ENCODE measurements at regions not wholly inside any gene's neighbourhood (a gene's known extent, or its start where the extent isn't known, plus 50 kb on each side); places are given as distances from the start of the nearest gene placed in this dataset.
"Not testable (repeated sequence)": the region's sequence is repeated elsewhere in the genome, so short reads cannot be mapped to it uniquely, and the experiment has no call there.

DNA sequence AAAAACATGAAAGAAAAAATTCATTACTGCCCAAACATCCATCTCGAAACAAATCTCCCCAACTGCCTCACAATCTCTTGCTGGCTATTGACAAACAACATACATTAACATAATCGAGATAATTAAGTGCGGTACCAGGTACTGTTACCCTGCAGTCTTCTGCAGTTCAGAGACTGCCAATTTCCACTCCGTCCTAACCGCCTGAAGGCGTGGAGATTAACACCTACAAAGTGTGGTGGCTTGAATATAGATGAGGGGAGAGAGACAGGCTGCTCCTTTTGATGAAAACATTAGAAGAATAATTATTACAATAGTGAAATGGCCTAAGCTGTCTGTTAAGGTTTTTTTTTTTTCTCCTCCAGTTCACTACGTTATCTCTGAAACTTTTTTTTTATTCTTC, 258.9 kb upstream of the SOX4 start:
- DNase-seq (ENCODE audit: low read depth) = no peak

GRCh38 chr6:21335591-21335990, 258.0 kb upstream of the SOX4 start:
- DNase-seq (ENCODE audit: low read depth) = no peak

DNA sequence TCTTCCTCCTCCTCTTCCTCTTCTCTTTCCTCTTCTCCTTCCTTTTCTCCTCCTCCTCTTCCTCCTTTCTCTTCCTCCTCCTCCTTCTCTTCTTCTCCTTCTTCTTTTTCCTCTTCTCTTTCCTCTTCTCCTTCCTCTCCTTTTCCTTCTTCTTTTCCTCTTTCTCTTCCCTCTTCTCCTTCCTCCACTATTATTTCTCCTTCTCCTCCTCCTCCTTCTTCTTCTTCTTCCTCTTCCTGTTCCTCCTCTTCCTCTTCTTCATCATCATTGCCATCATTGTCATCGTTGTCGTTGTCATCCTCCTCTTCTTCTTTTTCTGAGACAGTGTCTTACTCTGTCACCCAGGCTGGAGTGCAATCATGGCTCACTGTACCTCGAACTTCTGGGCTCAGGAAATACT, 256.3 kb upstream of the SOX4 start:
- DNase-seq (ENCODE audit: low read depth) = no peak

GRCh38 chr6:21340573-21340972, 253.0 kb upstream of the SOX4 start:
- DNase-seq (ENCODE audit: low read depth) = no peak

DNA sequence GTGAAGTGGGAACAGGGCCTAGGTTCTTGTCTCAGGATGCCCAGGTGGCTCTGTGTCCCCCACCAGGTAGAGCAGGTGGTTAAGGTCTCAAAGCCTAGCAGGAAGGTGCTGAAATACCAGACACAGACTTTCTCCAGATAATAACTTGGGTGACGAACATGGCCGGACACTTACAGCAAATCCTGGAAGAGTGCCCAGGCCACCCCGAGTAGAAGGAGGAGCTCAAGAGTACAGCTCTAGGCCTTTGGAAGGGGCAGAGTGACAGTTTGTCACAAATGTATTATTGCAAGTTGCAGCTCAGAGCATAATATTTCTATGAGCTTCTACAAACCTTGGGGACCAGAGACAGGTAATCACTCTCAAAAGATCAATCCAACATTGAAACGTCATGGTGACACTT, 251.6 kb upstream of the SOX4 start:
- no peak for DNase-seq (ENCODE audit: low read depth)

DNA sequence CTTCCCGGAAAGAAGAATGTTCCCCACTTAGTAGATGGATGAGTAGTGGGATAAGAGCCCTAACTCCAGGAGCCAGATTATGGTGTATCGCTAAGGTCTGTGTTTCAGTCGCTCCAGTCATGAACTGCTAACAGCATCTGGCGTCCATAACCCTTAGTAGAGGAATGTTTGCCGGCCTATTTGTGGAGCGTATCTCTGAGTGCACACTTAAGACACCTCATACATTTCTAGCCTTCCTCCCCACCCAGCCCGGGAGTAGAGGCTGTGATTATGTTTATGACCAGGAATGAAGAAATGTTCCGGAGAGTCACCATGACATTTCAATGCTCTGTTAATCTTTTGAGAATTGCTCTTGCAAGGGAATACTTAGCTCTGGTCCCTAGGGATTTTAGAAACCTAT, 251.1 kb upstream of the SOX4 start:
- no peak for DNase-seq (ENCODE audit: low read depth)

DNA sequence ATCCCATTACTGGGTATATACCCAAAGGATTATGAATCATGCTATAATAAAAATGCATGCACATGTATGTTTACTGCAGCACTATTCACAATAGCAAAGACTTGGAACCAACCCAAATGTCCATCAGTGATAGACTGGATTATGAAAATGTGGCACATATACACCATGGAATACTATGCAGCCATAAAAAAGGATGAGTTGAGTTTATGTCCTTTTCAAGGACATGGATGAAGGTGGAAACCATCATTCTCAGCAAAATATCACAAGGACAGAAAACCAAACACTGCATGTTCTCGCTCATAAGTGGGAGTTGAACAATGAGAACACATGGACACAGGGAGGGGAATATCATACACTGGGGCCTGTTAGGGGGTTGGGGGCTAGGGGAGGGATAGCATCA, 247.8 kb upstream of the SOX4 start:
- DNase-seq (ENCODE audit: low read depth) = not testable (repeated sequence)

GRCh38 chr6:21348146-21348503, 245.4 kb upstream of the SOX4 start:
- no peak for DNase-seq (ENCODE audit: low read depth)

DNA sequence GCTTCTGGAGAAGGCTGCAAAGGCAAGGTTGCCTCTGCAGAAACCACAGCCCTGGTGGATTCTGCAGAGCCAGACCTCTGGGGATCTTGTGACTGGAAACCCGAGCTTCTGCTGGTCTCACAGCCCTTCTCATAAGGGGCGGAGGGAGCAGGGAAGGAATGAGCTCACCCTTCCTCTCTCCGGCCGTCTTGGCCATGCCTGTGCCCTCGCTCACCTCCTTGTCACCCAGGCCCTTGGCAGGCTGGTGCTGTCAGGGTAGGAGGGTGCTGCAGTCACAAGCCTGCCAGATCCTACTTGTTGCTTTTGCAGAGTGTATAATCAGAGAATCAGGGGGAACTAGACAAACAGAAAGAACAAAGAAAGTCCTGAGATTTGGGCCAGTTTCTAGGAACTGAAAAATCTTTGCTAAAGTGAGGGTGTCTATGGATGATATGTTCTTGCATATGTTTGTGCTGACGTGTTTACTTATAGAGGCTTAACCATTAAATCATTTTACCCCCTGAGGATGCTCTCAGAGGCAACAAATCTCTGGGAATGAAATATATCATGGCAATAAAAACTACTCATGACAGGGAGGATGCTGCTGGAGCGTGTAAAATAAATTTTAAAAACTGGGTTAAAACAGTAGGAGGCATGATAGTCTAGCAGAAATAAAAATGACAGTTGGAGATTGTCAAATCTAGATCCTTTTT, 244.9 kb upstream of the SOX4 start:
- DNase-seq (ENCODE audit: low read depth) = peak; percentile 86

- DNase-seq (ENCODE audit: low read depth) = no peak
Measured at GRCh38 chr6:21349834-21350233, 243.7 kb upstream of the SOX4 start.

DNA sequence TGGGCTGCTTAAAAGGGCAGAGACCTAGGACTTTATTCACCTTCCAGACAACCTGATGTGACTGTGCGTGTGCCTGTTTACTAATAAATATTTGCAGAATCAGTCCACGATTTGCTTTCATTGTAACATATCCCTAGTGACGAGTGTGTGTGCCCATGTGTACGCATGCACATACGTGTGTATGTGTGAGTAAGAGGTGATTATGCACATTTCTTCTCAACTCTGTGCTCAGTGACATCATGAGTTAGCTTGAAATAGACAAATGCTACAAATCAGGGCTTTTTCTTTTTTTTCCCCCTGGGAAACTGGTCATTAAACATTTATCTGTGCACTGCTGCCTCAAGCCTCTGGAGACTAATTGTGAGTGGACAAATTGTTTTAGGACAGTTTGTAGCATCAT, 242.6 kb upstream of the SOX4 start:
- no peak for DNase-seq (ENCODE audit: low read depth)

GRCh38 chr6:21352131-21352530, 241.4 kb upstream of the SOX4 start:
- no peak for DNase-seq (ENCODE audit: low read depth)

GRCh38 chr6:21354805-21355238, 238.7 kb upstream of the SOX4 start:
- no peak for DNase-seq (ENCODE audit: low read depth)

DNA sequence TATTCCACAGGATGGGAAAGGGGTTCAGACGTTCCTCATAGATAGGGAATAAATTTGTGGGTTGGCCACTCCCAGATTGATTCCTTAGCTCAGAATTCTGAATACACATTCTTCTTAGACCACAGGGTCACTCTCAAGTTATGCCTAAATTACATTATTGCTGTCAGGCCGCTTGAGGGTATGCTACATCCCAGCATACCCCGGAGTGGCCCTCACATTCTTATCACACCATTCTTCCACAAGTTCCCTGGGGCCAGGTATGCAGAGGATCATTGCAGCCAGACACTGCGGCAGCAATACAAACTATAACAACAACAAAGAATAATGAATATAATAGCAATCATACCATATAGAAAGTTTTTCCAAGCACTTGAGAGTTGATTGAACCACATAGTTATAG, 237.9 kb upstream of the SOX4 start:
- DNase-seq (ENCODE audit: low read depth) = no peak

- no peak for DNase-seq (ENCODE audit: low read depth)
Measured at GRCh38 chr6:21357262-21357661, 236.3 kb upstream of the SOX4 start.

- no peak for DNase-seq (ENCODE audit: low read depth)
Measured at GRCh38 chr6:21359926-21360325, 233.6 kb upstream of the SOX4 start.

DNA sequence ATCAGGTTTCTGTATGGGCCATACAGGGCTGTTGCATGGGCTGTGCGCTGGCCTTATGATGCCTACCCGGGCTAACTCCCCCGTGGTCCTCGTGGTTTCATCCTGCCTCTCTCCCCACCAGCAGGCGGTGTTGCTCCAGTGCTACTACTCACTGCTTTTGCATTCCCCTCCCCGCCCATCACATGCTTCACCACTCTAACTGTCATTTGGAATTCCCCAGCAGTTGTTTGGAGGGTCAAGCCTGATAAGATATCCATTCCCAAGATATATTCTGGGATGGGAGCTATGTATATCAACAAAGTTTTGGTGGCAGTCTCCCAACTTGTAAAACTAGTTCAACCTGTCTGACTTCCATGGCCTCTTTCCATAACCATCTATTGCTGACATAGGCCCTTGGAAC, 233.2 kb upstream of the SOX4 start:
- DNase-seq (ENCODE audit: low read depth) = peak; percentile 62

- DNase-seq (ENCODE audit: low read depth) = no peak
Measured at GRCh38 chr6:21367148-21367547, 226.4 kb upstream of the SOX4 start.

GRCh38 chr6:21367649-21368154, 225.8 kb upstream of the SOX4 start:
- DNase-seq (ENCODE audit: low read depth) = no peak

GRCh38 chr6:21371061-21371460, 222.5 kb upstream of the SOX4 start:
- no peak for DNase-seq (ENCODE audit: low read depth)

- DNase-seq (ENCODE audit: low read depth) = peak; percentile 12
Measured at GRCh38 chr6:21371676-21372171, 221.8 kb upstream of the SOX4 start.

DNA sequence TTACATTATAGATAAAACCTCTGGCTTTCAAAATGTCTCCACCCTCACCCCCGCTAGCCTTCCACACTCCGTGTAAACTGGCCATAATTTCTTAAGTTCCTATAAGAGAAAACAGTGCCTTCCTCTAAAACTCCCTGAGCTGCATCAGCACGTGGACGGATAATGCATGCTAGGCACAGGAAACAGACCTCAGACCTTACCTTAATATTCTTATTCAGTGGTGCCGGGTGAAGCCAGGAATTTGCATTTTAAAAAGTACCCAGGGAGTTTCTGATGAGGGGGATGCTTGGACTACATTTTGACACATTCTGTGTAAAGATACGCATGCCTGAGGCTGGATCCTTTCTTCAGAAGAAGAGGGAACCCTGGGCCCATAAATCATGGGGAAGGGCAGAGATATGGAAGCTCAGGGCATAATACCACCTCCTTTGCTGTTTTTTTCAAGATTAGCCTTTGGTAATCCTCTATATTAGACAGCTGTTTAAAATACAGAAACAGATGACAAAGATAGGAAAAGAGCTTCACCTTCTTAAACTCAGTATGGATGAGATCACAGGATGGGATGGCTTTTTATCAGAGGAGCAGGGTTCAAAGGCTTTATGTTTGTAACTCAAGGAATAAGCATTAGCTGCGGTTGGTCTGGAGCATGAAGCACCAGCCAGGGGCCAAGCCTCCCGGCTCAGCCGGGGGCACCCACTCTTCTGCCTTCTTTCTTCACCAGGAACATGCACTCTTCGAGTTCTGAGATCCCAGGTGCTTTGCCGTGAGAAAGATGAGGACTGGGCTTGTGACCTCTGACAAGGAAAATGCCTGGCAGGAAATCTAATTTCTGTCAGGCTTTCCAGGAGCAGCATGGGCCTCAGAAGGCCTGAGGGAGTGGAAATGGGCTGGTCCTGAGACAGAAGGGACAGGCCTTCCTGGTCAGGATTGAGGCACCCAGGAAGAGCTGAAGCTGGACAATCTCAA, 218.1 kb upstream of the SOX4 start:
- no peak for DNase-seq (ENCODE audit: low read depth)

- DNase-seq (ENCODE audit: low read depth) = no peak
Measured at GRCh38 chr6:21377356-21377755, 216.2 kb upstream of the SOX4 start.
